PC-9 (cell line): ENCODE measurements at regions not wholly inside any gene's neighbourhood (a gene's known extent, or its start where the extent isn't known, plus 50 kb on each side); places are given as distances from the start of the nearest gene placed in this dataset.

Source experiments
- EZH2 ChIP-seq: fragments of 200-600 bp; sonication (generic); IDR thresholded peaks from 2 replicates; pipeline ENCODE4 v1.8.0; 2017; ENCODE audit warnings: antibody characterized with exemption, low read depth
- TF ChIP-seq, protein P1 (sequence below): fragments of 200-600 bp; sonication (generic); conservative IDR thresholded peaks from 2 replicates; pipeline ENCODE4 v1.6.1; 2017; ENCODE audit warnings: mixed run types, antibody characterized with exemption, mild to moderate bottlenecking, moderate library complexity

DNA sequence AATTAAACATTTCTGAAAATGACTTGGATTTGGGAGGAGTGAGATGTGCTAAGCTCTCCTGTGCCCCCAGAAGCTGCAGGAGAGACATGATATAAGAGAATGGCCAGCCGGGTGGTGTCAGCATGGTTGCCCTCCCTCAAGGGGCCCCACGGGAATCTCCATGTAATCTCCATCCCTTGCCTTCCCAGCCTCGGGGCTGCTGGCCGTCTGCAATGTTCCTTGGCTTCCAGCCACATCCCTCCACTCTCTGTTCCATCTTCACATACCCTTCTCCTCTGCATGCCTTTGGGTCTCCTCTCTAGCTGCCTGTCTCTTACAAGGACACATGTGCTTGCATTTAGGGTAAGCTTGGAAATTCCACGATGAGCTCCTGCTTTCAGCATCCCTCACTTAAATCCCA lies 172.0 kb downstream of the TSHZ3 start:
- TF ChIP-seq, protein P1, sequence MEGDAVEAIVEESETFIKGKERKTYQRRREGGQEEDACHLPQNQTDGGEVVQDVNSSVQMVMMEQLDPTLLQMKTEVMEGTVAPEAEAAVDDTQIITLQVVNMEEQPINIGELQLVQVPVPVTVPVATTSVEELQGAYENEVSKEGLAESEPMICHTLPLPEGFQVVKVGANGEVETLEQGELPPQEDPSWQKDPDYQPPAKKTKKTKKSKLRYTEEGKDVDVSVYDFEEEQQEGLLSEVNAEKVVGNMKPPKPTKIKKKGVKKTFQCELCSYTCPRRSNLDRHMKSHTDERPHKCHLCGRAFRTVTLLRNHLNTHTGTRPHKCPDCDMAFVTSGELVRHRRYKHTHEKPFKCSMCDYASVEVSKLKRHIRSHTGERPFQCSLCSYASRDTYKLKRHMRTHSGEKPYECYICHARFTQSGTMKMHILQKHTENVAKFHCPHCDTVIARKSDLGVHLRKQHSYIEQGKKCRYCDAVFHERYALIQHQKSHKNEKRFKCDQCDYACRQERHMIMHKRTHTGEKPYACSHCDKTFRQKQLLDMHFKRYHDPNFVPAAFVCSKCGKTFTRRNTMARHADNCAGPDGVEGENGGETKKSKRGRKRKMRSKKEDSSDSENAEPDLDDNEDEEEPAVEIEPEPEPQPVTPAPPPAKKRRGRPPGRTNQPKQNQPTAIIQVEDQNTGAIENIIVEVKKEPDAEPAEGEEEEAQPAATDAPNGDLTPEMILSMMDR: no peak
- TF ChIP-seq EZH2: no peak
